Testis (tissue), 2 donors: ENCODE measurements at regions not wholly inside any gene's neighbourhood (a gene's known extent, or its start where the extent isn't known, plus 50 kb on each side); places are given as distances from the start of the nearest gene placed in this dataset.

ENCODE experiments used
- POLR2A ChIP-seq: fragments of 450-650 bp; IDR thresholded peaks from one replicate; pipeline ENCODE4 v1.6.1; 2017; ENCODE audit warnings: antibody characterized with exemption, mild to moderate bottlenecking, moderate library complexity
- TF ChIP-seq, protein P1 (sequence below), 3 experiments: fragments of 450-650 bp in 2 of 3; fragments of 200-600 bp in 1 of 3; sonication (generic) in 1 of 3; IDR thresholded peaks; one replicate each; pipeline ENCODE4 v1.5.1; 2016 to 2019; ENCODE audit warnings: antibody characterized with exemption in 3 of 3, mild to moderate bottlenecking in 2 of 3, moderate library complexity in 1 of 3

DNA sequence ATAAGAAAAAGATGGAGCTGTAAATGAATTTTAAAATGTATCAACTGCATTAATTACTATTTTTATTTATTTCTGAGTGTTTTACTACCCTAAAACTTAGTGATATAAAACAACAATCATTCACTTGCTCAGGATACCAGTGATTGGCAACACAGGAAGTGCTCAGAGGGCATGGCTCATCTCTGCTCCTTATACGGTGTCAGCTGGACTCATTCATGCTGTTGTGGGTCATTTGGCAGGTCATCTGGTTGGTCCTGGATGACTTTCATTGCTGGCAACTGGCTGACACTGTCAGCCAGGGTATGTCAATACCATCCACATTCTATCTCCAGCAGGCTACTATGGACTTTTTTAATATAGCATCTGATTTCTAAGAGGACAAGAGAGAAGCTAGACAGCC is 689.6 kb upstream of the NECTIN3 start:
- TF ChIP-seq, protein P1, sequence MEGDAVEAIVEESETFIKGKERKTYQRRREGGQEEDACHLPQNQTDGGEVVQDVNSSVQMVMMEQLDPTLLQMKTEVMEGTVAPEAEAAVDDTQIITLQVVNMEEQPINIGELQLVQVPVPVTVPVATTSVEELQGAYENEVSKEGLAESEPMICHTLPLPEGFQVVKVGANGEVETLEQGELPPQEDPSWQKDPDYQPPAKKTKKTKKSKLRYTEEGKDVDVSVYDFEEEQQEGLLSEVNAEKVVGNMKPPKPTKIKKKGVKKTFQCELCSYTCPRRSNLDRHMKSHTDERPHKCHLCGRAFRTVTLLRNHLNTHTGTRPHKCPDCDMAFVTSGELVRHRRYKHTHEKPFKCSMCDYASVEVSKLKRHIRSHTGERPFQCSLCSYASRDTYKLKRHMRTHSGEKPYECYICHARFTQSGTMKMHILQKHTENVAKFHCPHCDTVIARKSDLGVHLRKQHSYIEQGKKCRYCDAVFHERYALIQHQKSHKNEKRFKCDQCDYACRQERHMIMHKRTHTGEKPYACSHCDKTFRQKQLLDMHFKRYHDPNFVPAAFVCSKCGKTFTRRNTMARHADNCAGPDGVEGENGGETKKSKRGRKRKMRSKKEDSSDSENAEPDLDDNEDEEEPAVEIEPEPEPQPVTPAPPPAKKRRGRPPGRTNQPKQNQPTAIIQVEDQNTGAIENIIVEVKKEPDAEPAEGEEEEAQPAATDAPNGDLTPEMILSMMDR (IDR thresholded peaks at IDR 0.05) = no peak
- TF ChIP-seq POLR2A = no peak
